SK-N-SH treated with all-trans-retinoic acid at 6 μM for 48 hours (cell line): ENCODE measurements at regions not wholly inside any gene's neighbourhood (a gene's known extent, or its start where the extent isn't known, plus 50 kb on each side); places are given as distances from the start of the nearest gene placed in this dataset.

ENCODE experiments used
- ATAC-seq: fragments of 200-7000 bp; cut with Tn5 transposase; 3 replicates; pipeline ENCODE4 v1.9.1; 2020; ENCODE audit warnings: mild to moderate bottlenecking, moderate library complexity
- ARNTL ChIP-seq: fragments of 450-650 bp; formaldehyde crosslinking; IDR thresholded peaks from 2 replicates; pipeline ENCODE4 v1.5.0; 2020; ENCODE audit warnings: low read depth, mild to moderate bottlenecking, moderate library complexity, borderline replicate concordance
- BACH2 ChIP-seq: fragments of 250-450 bp; sonication (Bioruptor Pico); IDR thresholded peaks from 2 replicates; pipeline ENCODE4 v1.9.0; 2021; ENCODE audit warnings: mild to moderate bottlenecking, borderline replicate concordance
- CSDC2 ChIP-seq: fragments of 250-450 bp; sonication (Bioruptor Pico); IDR thresholded peaks from 2 replicates; pipeline ENCODE4 v1.5.0; 2020; ENCODE audit warnings: mild to moderate bottlenecking, moderate library complexity
- ESRRG ChIP-seq: fragments of 250-450 bp; sonication (Bioruptor Pico); IDR thresholded peaks from 2 replicates; pipeline ENCODE4 v1.6.1; 2021; ENCODE audit warnings: mild to moderate bottlenecking
- GLIS3 ChIP-seq: fragments of 250-450 bp; sonication (Bioruptor Pico); IDR thresholded peaks from 2 replicates; pipeline ENCODE4 v1.5.0; 2020; ENCODE audit warnings: mild to moderate bottlenecking, moderate library complexity
- ISL1 ChIP-seq: fragments of 250-450 bp; sonication (Bioruptor Pico); IDR thresholded peaks from 2 replicates; pipeline ENCODE4 v2.1.2; 2022; ENCODE audit warnings: mild to moderate bottlenecking, moderate library complexity
- OSR1 ChIP-seq: fragments of 250-450 bp; sonication (Bioruptor Pico); IDR thresholded peaks from 2 replicates; pipeline ENCODE4 v1.8.0; 2022; ENCODE audit warnings: moderate library complexity, mild to moderate bottlenecking, inconsistent platforms
- PPARA ChIP-seq: fragments of 250-450 bp; sonication (Bioruptor Pico); IDR thresholded peaks from 2 replicates; pipeline ENCODE4 v1.5.0; 2020; ENCODE audit warnings: mild to moderate bottlenecking, borderline replicate concordance
- SNAI2 ChIP-seq: fragments of 250-450 bp; sonication (Bioruptor Pico); IDR thresholded peaks from 2 replicates; pipeline ENCODE4 v1.5.0; 2020; ENCODE audit warnings: mild to moderate bottlenecking, moderate library complexity
- TCF4 ChIP-seq: fragments of 250-450 bp; sonication (Bioruptor Pico); IDR thresholded peaks from 2 replicates; pipeline ENCODE4 v1.8.0; 2021; ENCODE audit warnings: mild to moderate bottlenecking, moderate library complexity, borderline replicate concordance
- TOX ChIP-seq: fragments of 250-450 bp; sonication (Bioruptor Pico); IDR thresholded peaks from 2 replicates; pipeline ENCODE4 v1.8.0; 2021; ENCODE audit warnings: mild to moderate bottlenecking, moderate library complexity, borderline replicate concordance
- ZC3H10 ChIP-seq: fragments of 250-450 bp; sonication (Bioruptor Pico); IDR thresholded peaks from 2 replicates; pipeline ENCODE4 v1.5.1; 2021; ENCODE audit warnings: mild to moderate bottlenecking, moderate library complexity
- ZFP3 ChIP-seq: fragments of 250-450 bp; sonication (Bioruptor Pico); IDR thresholded peaks from 2 replicates; pipeline ENCODE4 v1.5.0; 2020; ENCODE audit warnings: mild to moderate bottlenecking, moderate library complexity
- ZFP30 ChIP-seq: fragments of 450-650 bp; formaldehyde crosslinking; IDR thresholded peaks from 2 replicates; pipeline ENCODE4 v1.5.0; 2022; ENCODE audit warnings: mild to moderate bottlenecking, moderate library complexity
- ZNF70 ChIP-seq: fragments of 450-650 bp; formaldehyde crosslinking; IDR thresholded peaks from 2 replicates; pipeline ENCODE4 v1.5.0; 2020; ENCODE audit warnings: mild to moderate bottlenecking, moderate library complexity
- ZNF8 ChIP-seq: fragments of 450-650 bp; formaldehyde crosslinking; IDR thresholded peaks from 2 replicates; pipeline ENCODE4 v1.5.0; 2020; ENCODE audit warnings: mild to moderate bottlenecking, moderate library complexity
- TF ChIP-seq, protein P1 (sequence below): fragments of 250-450 bp; sonication (Bioruptor Pico); IDR thresholded peaks from 2 replicates; pipeline ENCODE4 v1.8.0; 2021; ENCODE audit warnings: low read depth, mild to moderate bottlenecking, moderate library complexity, borderline replicate concordance
- TF ChIP-seq, protein P2 (sequence below): fragments of 250-450 bp; sonication (Bioruptor Pico); IDR thresholded peaks from 2 replicates; pipeline ENCODE4 v1.5.0; 2020; ENCODE audit warnings: mild to moderate bottlenecking, moderate library complexity
- TF ChIP-seq, protein P3 (sequence below): fragments of 250-450 bp; sonication (Bioruptor Pico); IDR thresholded peaks from 2 replicates; pipeline ENCODE4 v1.8.0; 2020; ENCODE audit warnings: mild to moderate bottlenecking, moderate library complexity, borderline replicate concordance
- TF ChIP-seq, protein P4 (sequence below): fragments of 250-450 bp; sonication (Bioruptor Pico); IDR thresholded peaks from 2 replicates; pipeline ENCODE4 v1.5.1; 2020; ENCODE audit warnings: low read depth, mild to moderate bottlenecking, moderate library complexity
- TF ChIP-seq, protein P5 (sequence below): fragments of 250-450 bp; sonication (Bioruptor Pico); IDR thresholded peaks from 2 replicates; pipeline ENCODE4 v1.5.1; 2021; ENCODE audit warnings: mild to moderate bottlenecking, moderate library complexity

DNA sequence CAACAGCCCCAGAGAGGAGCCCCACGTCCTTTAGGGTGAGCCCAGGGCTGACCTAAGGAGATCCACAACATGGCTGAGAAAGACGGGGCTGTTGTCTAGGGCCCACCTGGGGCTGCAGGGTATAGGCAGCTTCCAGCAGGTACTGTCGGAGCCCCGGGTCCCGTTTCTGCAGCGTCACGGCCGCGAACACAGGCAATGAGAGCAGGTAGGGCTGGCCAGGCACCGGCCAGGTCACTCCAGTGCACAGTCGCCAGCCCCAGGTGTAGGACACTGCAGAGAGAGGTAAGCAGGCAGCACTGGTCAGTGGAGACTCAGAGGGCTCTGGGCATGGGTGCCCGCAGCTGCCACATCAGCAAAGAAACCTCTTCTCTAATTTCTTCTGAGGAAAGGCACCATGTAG is 115.2 kb downstream of the LITAF start:
- no peak for TF ChIP-seq ARNTL (CRISPR knock-in tag)
- TF ChIP-seq, protein P1, sequence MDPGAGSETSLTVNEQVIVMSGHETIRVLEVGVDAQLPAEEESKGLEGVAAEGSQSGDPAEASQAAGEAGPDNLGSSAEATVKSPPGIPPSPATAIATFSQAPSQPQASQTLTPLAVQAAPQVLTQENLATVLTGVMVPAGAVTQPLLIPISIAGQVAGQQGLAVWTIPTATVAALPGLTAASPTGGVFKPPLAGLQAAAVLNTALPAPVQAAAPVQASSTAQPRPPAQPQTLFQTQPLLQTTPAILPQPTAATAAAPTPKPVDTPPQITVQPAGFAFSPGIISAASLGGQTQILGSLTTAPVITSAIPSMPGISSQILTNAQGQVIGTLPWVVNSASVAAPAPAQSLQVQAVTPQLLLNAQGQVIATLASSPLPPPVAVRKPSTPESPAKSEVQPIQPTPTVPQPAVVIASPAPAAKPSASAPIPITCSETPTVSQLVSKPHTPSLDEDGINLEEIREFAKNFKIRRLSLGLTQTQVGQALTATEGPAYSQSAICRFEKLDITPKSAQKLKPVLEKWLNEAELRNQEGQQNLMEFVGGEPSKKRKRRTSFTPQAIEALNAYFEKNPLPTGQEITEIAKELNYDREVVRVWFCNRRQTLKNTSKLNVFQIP (CRISPR knock-in tag): no peak
- TF ChIP-seq ZNF70 (CRISPR knock-in tag): no peak
- ATAC-seq: no peak; the same call in 2 of the 3 replicates

DNA sequence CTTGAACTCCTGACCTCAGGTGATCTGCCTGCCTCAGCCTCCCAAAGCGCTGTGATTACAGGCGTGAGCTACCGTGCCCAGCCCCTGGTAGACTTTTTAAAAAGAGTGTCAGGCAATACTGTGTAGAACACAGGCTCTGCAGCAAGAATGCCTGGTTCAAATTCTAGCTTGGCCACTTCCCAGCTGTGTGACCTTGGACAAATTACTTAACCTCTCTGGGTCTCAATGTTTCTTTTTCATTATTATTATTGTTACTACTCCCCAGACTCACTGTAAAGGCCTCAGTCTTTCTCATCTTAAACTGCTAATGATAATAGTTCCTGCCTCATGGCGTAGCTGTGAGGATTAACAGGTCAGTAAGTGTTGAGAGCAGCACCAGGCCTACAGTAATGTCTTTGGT is 114.3 kb downstream of the LITAF start:
- no peak for ATAC-seq
- TF ChIP-seq PPARA (CRISPR knock-in tag): no peak
- no peak for TF ChIP-seq ZFP3 (CRISPR knock-in tag)
- no peak for TF ChIP-seq SNAI2 (CRISPR knock-in tag)
- no peak for TF ChIP-seq TOX
- no peak for TF ChIP-seq GLIS3 (CRISPR knock-in tag)
- TF ChIP-seq BACH2 (CRISPR knock-in tag): no peak
- TF ChIP-seq ISL1 (CRISPR knock-in tag): no peak
- no peak for TF ChIP-seq CSDC2

DNA sequence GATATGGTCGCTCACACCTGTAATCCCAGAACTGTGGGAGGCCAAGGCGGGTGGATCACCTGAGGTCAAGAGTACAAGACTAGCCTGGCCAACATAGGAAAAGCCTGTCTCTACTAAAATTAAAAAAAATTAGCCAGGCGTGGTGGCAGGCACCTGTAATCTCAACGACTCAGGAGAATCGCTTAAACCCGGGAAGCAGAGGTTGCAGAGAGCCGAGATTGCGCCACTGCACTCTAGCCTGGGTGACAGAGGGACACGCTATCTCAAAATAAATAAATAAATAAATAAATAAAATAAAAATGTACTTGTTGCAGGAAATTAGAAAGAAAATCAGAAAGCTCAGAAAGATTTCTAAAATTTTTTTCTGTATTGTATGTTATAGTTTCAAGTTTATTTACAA is 113.9 kb downstream of the LITAF start:
- TF ChIP-seq ESRRG (CRISPR knock-in tag): no peak
- TF ChIP-seq TOX: no peak
- TF ChIP-seq, protein P2, sequence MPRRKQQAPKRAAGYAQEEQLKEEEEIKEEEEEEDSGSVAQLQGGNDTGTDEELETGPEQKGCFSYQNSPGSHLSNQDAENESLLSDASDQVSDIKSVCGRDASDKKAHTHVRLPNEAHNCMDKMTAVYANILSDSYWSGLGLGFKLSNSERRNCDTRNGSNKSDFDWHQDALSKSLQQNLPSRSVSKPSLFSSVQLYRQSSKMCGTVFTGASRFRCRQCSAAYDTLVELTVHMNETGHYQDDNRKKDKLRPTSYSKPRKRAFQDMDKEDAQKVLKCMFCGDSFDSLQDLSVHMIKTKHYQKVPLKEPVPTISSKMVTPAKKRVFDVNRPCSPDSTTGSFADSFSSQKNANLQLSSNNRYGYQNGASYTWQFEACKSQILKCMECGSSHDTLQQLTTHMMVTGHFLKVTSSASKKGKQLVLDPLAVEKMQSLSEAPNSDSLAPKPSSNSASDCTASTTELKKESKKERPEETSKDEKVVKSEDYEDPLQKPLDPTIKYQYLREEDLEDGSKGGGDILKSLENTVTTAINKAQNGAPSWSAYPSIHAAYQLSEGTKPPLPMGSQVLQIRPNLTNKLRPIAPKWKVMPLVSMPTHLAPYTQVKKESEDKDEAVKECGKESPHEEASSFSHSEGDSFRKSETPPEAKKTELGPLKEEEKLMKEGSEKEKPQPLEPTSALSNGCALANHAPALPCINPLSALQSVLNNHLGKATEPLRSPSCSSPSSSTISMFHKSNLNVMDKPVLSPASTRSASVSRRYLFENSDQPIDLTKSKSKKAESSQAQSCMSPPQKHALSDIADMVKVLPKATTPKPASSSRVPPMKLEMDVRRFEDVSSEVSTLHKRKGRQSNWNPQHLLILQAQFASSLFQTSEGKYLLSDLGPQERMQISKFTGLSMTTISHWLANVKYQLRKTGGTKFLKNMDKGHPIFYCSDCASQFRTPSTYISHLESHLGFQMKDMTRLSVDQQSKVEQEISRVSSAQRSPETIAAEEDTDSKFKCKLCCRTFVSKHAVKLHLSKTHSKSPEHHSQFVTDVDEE: no peak
- TF ChIP-seq ZNF70 (CRISPR knock-in tag): no peak
- no peak for TF ChIP-seq TCF4
- TF ChIP-seq ZC3H10: no peak
- no peak for TF ChIP-seq CSDC2
- TF ChIP-seq, protein P3, sequence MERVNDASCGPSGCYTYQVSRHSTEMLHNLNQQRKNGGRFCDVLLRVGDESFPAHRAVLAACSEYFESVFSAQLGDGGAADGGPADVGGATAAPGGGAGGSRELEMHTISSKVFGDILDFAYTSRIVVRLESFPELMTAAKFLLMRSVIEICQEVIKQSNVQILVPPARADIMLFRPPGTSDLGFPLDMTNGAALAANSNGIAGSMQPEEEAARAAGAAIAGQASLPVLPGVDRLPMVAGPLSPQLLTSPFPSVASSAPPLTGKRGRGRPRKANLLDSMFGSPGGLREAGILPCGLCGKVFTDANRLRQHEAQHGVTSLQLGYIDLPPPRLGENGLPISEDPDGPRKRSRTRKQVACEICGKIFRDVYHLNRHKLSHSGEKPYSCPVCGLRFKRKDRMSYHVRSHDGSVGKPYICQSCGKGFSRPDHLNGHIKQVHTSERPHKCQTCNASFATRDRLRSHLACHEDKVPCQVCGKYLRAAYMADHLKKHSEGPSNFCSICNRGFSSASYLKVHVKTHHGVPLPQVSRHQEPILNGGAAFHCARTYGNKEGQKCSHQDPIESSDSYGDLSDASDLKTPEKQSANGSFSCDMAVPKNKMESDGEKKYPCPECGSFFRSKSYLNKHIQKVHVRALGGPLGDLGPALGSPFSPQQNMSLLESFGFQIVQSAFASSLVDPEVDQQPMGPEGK: no peak
- no peak for TF ChIP-seq ZNF8
- TF ChIP-seq ISL1 (CRISPR knock-in tag): no peak
- TF ChIP-seq, all 23 proteins: peak for 0
- ATAC-seq: no peak

DNA sequence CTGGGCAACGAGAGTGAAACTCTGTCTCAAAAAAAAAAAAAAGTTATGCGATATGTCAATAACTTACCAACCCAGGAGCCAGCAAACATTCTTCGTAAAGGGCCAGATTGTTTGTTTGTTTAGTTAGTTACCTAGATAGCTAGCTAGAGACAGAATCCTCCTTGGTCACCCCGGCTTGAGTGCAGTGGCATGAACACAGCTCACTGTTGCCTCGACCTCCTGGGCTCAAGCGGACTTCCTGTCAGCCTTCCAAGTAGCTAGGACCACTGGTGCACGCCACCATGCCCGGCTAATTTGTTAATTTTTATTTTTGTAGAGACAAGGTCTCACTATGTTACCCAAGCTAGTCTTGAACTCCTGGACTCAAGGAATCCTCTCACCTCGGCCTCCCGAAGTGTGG is 113.0 kb downstream of the LITAF start:
- no peak for ATAC-seq
- TF ChIP-seq, protein P4, sequence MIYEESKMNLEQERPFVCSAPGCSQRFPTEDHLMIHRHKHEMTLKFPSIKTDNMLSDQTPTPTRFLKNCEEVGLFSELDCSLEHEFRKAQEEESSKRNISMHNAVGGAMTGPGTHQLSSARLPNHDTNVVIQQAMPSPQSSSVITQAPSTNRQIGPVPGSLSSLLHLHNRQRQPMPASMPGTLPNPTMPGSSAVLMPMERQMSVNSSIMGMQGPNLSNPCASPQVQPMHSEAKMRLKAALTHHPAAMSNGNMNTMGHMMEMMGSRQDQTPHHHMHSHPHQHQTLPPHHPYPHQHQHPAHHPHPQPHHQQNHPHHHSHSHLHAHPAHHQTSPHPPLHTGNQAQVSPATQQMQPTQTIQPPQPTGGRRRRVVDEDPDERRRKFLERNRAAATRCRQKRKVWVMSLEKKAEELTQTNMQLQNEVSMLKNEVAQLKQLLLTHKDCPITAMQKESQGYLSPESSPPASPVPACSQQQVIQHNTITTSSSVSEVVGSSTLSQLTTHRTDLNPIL (CRISPR knock-in tag): no peak
- TF ChIP-seq OSR1 (CRISPR knock-in tag) (no peak), GLIS3 (CRISPR knock-in tag) (no peak), ESRRG (CRISPR knock-in tag) (no peak), ZNF70 (CRISPR knock-in tag) (no peak), ISL1 (CRISPR knock-in tag) (no peak), ZC3H10 (no peak), ZNF8 (no peak), TOX (no peak)

DNA sequence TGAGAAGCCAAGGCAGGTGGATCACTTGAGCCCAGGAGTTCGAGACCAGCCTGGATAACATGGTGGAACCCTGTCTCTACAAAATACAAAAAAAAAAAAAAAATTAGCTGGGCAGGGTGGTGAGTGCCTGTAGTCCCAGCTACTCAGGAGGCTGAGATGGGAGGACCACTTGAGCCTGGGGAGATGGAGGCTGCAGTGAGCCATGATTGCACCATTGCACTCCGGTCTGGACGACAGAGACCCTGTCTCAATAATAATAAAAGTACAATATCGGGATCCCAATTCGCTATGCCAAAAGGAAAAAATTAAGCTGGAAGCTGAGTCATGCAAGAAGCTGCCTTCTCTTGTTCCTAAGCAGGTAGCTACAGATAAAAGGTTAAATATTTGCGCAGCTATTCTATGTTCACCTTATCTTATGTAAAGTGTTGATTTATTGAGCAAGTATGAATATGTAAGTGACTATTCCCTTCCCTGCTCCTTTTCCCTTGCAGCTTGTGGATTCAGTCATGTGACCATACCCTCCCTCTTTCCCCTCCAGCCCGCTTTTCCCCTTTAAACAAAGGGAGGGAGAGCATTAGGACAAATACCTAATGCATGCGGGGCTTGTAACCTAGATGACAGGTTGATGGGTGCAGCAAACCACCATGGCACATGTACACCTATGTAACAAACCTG is 112.0 kb downstream of the LITAF start:
- no peak for ATAC-seq
- TF ChIP-seq ZFP30 (CRISPR knock-in tag): no peak
- no peak for TF ChIP-seq ZFP3 (CRISPR knock-in tag)
- no peak for TF ChIP-seq GLIS3 (CRISPR knock-in tag)
- TF ChIP-seq, protein P5, sequence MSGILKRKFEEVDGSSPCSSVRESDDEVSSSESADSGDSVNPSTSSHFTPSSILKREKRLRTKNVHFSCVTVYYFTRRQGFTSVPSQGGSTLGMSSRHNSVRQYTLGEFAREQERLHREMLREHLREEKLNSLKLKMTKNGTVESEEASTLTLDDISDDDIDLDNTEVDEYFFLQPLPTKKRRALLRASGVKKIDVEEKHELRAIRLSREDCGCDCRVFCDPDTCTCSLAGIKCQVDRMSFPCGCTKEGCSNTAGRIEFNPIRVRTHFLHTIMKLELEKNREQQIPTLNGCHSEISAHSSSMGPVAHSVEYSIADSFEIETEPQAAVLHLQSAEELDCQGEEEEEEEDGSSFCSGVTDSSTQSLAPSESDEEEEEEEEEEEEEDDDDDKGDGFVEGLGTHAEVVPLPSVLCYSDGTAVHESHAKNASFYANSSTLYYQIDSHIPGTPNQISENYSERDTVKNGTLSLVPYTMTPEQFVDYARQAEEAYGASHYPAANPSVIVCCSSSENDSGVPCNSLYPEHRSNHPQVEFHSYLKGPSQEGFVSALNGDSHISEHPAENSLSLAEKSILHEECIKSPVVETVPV: no peak
- TF ChIP-seq PPARA (CRISPR knock-in tag): no peak
- no peak for TF ChIP-seq OSR1 (CRISPR knock-in tag)
- TF ChIP-seq ZNF70 (CRISPR knock-in tag): no peak
- TF ChIP-seq, protein P1 (CRISPR knock-in tag): no peak
- no peak for TF ChIP-seq TOX
- TF ChIP-seq ARNTL (CRISPR knock-in tag): no peak
- TF ChIP-seq BACH2 (CRISPR knock-in tag): no peak
